ENCODE measurements at regions not wholly inside any gene's neighbourhood (a gene's known extent, or its start where the extent isn't known, plus 50 kb on each side); places are given as distances from the start of the nearest gene placed in this dataset.

- peaks cover 12% of the 10 kb centered on the region for H3K27me3 ChIP-seq (ENCODE audit: control insufficient read depth, extremely low read depth, insufficient read depth, low read length)
- H3K9ac ChIP-seq (ENCODE audit: control insufficient read depth, extremely low read depth, insufficient read depth, low read length): no peak overlapping the region
- no peaks in the 10 kb centered on the region for H3K9me1 ChIP-seq (ENCODE audit: control insufficient read depth, extremely low read depth, insufficient read depth, low read length)
- no peaks in the 10 kb centered on the region for H3K4me1 ChIP-seq (ENCODE audit: control insufficient read depth, extremely low read depth, insufficient read depth, low read length)
- DNase-seq (ENCODE audit: low read depth, low spot score): no peak
- no peaks in the 10 kb centered on the region for H3K79me2 ChIP-seq (ENCODE audit: control insufficient read depth, insufficient read depth, low read length)
- no peak overlapping the region for H3K4me2 ChIP-seq (ENCODE audit: control insufficient read depth, extremely low read depth, insufficient read depth, low read depth, low read length)
- dilution Hi-C loops (cut with MboI; ENCODE audit: extremely low pct_ligation_motif_present, low sequenced_read_pairs): no loop called here
- no peak overlapping the region for H3K27ac ChIP-seq (ENCODE audit: control insufficient read depth, insufficient read depth, low read length)
- H4K20me1 ChIP-seq (ENCODE audit: control insufficient read depth, extremely low read depth, insufficient read depth, low read length): no peaks in the 10 kb centered on the region
- no peak for FAIRE-seq
- no peak for TF ChIP-seq CTCF (optimal IDR thresholded peaks at IDR 0.05 in 1 of 3, IDR thresholded peaks at IDR 0.05 in 1 of 3, conservative IDR thresholded peaks at IDR 0.05 in 1 of 3; ENCODE audit: extremely low read depth in 1 of 3, insufficient read depth in 2 of 3, low read length in 3 of 3)
- TF ChIP-seq EZH2 (IDR thresholded peaks at IDR 0.05; ENCODE audit: low read length): no peak
- H3K4me3 ChIP-seq (ENCODE audit: control insufficient read depth in 2 of 3, extremely low read depth in 1 of 3, insufficient read depth in 2 of 3, low read depth in 1 of 3, low read length in 3 of 3): no peak overlapping the region
- no peaks in the 10 kb centered on the region for H3K9me3 ChIP-seq (ENCODE audit: control insufficient read depth, low read depth, low read length)
- no peak overlapping the region for H2AFZ ChIP-seq (ENCODE audit: control insufficient read depth, low read length)
- no peaks in the 10 kb centered on the region for H3K36me3 ChIP-seq (ENCODE audit: control insufficient read depth in 2 of 2, extremely low read depth in 1 of 2, insufficient read depth in 2 of 2, low read length in 2 of 2)
Observed at GRCh38 chr6:16979677-16980370, 122.0 kb upstream of the STMND1 start.

- Histone ChIP-seq H3K36me3 (ENCODE audit: control insufficient read depth in 2 of 2, extremely low read depth in 1 of 2, insufficient read depth in 2 of 2, low read length in 2 of 2) (no peaks in the 10 kb centered on the region), H3K9ac (ENCODE audit: control insufficient read depth, extremely low read depth, insufficient read depth, low read length) (no peak overlapping the region), H3K4me1 (ENCODE audit: control insufficient read depth, extremely low read depth, insufficient read depth, low read length) (no peaks in the 10 kb centered on the region), H3K4me3 (ENCODE audit: control insufficient read depth in 2 of 3, extremely low read depth in 1 of 3, insufficient read depth in 2 of 3, low read depth in 1 of 3, low read length in 3 of 3) (no peak overlapping the region), H3K4me2 (ENCODE audit: control insufficient read depth, extremely low read depth, insufficient read depth, low read depth, low read length) (no peak overlapping the region), H3K27ac (ENCODE audit: control insufficient read depth, insufficient read depth, low read length) (no peak overlapping the region), H3K9me1 (ENCODE audit: control insufficient read depth, extremely low read depth, insufficient read depth, low read length) (no peaks in the 10 kb centered on the region), H2AFZ (ENCODE audit: control insufficient read depth, low read length) (no peak overlapping the region), H3K27me3 (ENCODE audit: control insufficient read depth, extremely low read depth, insufficient read depth, low read length) (peaks cover 12% of the 10 kb centered on the region), H3K79me2 (ENCODE audit: control insufficient read depth, insufficient read depth, low read length) (no peaks in the 10 kb centered on the region), H3K9me3 (ENCODE audit: control insufficient read depth, low read depth, low read length) (no peaks in the 10 kb centered on the region), H4K20me1 (ENCODE audit: control insufficient read depth, extremely low read depth, insufficient read depth, low read length) (no peaks in the 10 kb centered on the region)
- DNase-seq (ENCODE audit: low read depth, low spot score) (no peak), FAIRE-seq (no peak)
- no peak for TF ChIP-seq EZH2 (IDR thresholded peaks at IDR 0.05; ENCODE audit: low read length)
- TF ChIP-seq CTCF (optimal IDR thresholded peaks at IDR 0.05 in 1 of 3, IDR thresholded peaks at IDR 0.05 in 1 of 3, conservative IDR thresholded peaks at IDR 0.05 in 1 of 3; ENCODE audit: extremely low read depth in 1 of 3, insufficient read depth in 2 of 3, low read length in 3 of 3): no peak
- dilution Hi-C loops (cut with MboI; ENCODE audit: extremely low pct_ligation_motif_present, low sequenced_read_pairs): no loop called here
Observed at GRCh38 chr6:16978686-16979085, 123.2 kb upstream of the STMND1 start.
